HEK293 (cell line): ENCODE measurements at regions not wholly inside any gene's neighbourhood (a gene's known extent, or its start where the extent isn't known, plus 50 kb on each side); places are given as distances from the start of the nearest gene placed in this dataset.

ENCODE experiments used
- CTCF ChIA-PET: fragments of 350-600 bp; formaldehyde crosslinking; extraction: SDS; loops from one replicate; lab custom pipeline; 2021; ENCODE audit warnings: antibody characterized with exemption; lab: Yijun Ruan, JAX
- POLR2A ChIA-PET: fragments of 300-600 bp; formaldehyde crosslinking; extraction: SDS; loops from one replicate; lab custom pipeline; 2020; ENCODE audit warnings: antibody characterized with exemption, inconsistent platforms; lab: Yijun Ruan, JAX
- H3K27ac ChIP-seq: fragments of 200-500 bp; sonication (Bioruptor generic); 2 replicates; pipeline ENCODE4 v1.5.1; 2014; ENCODE audit warnings: low read depth, low read length, control low read depth, inconsistent platforms; ENCODE audit errors: extremely low read depth
- H3K36me3 ChIP-seq, 2 experiments: fragments of 200-500 bp in 1 of 2; sonication (Bioruptor generic) in 1 of 2; 1 replicate in 1 of 2; 2 replicates in 1 of 2; pipeline ENCODE4 v1.5.1; 2014 to 2017; ENCODE audit warnings: inconsistent platforms in 2 of 2, low read length in 2 of 2; ENCODE audit not compliant: control insufficient read depth in 2 of 2, insufficient read depth in 1 of 2
- H3K4me1 ChIP-seq: fragments of 200-500 bp; sonication (Bioruptor generic); 2 replicates; pipeline ENCODE4 v1.5.1; 2014; ENCODE audit warnings: mild to moderate bottlenecking, low read length, inconsistent platforms; ENCODE audit not compliant: control insufficient read depth, insufficient read depth
- H3K4me3 ChIP-seq: 2 replicates; pipeline ENCODE4 v1.5.1; 2011; ENCODE audit warnings: low read depth, mild to moderate bottlenecking, control low read depth, low read length, moderate library complexity
- H3K9me3 ChIP-seq: fragments of 200-500 bp; sonication (Bioruptor generic); 2 replicates; pipeline ENCODE4 v1.5.1; 2014; ENCODE audit warnings: low read depth, low read length, inconsistent platforms; ENCODE audit not compliant: control insufficient read depth, insufficient read depth
- BCL11A ChIP-seq: fragments of 450-650 bp; formaldehyde crosslinking; IDR thresholded peaks from 2 replicates; pipeline ENCODE4 v1.5.1; 2016; ENCODE audit warnings: low read depth, missing biosample characterization, missing genetic modification characterization
- GLIS1 ChIP-seq: fragments of 450-650 bp; formaldehyde crosslinking; IDR thresholded peaks from 2 replicates; pipeline ENCODE4 v1.5.1; 2016; ENCODE audit warnings: missing biosample characterization, missing genetic modification characterization
- KLF8 ChIP-seq: fragments of 450-650 bp; formaldehyde crosslinking; IDR thresholded peaks from 2 replicates; pipeline ENCODE4 v1.5.1; 2016; ENCODE audit warnings: missing biosample characterization, missing genetic modification characterization
- SETDB1 ChIP-seq: IDR thresholded peaks from one replicate; pipeline ENCODE4 v1.6.1; 2017; ENCODE audit warnings: mild to moderate bottlenecking, low read length, moderate library complexity, mixed read lengths; ENCODE audit not compliant: insufficient read length
- TRIM28 ChIP-seq: IDR thresholded peaks from 2 replicates; pipeline ENCODE4 v1.6.1; 2011; ENCODE audit warnings: low read length, control low read depth, borderline replicate concordance
- ZNF394 ChIP-seq: fragments of 450-650 bp; formaldehyde crosslinking; IDR thresholded peaks from 2 replicates; pipeline ENCODE4 v1.5.1; 2016; ENCODE audit warnings: missing biosample characterization, missing genetic modification characterization, mild to moderate bottlenecking, moderate library complexity, borderline replicate concordance
- ZNF473 ChIP-seq: fragments of 450-650 bp; formaldehyde crosslinking; IDR thresholded peaks from 2 replicates; pipeline ENCODE4 v1.5.1; 2017; ENCODE audit warnings: missing biosample characterization, missing genetic modification characterization
- ZNF561 ChIP-seq: fragments of 450-650 bp; IDR thresholded peaks from 2 replicates; pipeline ENCODE4 v1.5.1; 2018; ENCODE audit warnings: missing biosample characterization, missing genetic modification characterization, borderline replicate concordance
- ZNF624 ChIP-seq: fragments of 450-650 bp; formaldehyde crosslinking; IDR thresholded peaks from 2 replicates; pipeline ENCODE4 v1.5.1; 2017; ENCODE audit warnings: missing biosample characterization, missing genetic modification characterization
- ZNF670 ChIP-seq: fragments of 450-650 bp; formaldehyde crosslinking; IDR thresholded peaks from 2 replicates; pipeline ENCODE4 v1.5.1; 2016; ENCODE audit warnings: missing biosample characterization, missing genetic modification characterization, low read depth
- ZNF791 ChIP-seq: fragments of 450-650 bp; formaldehyde crosslinking; IDR thresholded peaks from 2 replicates; pipeline ENCODE4 v1.5.1; 2016; ENCODE audit warnings: missing biosample characterization, missing genetic modification characterization
- TF ChIP-seq, protein P1 (sequence below): fragments of 450-650 bp; formaldehyde crosslinking; IDR thresholded peaks from 2 replicates; pipeline ENCODE4 v1.5.1; 2016; ENCODE audit warnings: missing biosample characterization, missing genetic modification characterization
- TF ChIP-seq, protein P2 (sequence below): IDR thresholded peaks from 2 replicates; pipeline ENCODE4 v1.6.1; 2011; ENCODE audit warnings: mild to moderate bottlenecking, low read depth, low read length, borderline replicate concordance
- TF ChIP-seq, protein P3 (sequence below): fragments of 450-650 bp; formaldehyde crosslinking; IDR thresholded peaks from 2 replicates; pipeline ENCODE4 v1.5.1; 2016; ENCODE audit warnings: missing biosample characterization, missing genetic modification characterization, low read depth

DNA sequence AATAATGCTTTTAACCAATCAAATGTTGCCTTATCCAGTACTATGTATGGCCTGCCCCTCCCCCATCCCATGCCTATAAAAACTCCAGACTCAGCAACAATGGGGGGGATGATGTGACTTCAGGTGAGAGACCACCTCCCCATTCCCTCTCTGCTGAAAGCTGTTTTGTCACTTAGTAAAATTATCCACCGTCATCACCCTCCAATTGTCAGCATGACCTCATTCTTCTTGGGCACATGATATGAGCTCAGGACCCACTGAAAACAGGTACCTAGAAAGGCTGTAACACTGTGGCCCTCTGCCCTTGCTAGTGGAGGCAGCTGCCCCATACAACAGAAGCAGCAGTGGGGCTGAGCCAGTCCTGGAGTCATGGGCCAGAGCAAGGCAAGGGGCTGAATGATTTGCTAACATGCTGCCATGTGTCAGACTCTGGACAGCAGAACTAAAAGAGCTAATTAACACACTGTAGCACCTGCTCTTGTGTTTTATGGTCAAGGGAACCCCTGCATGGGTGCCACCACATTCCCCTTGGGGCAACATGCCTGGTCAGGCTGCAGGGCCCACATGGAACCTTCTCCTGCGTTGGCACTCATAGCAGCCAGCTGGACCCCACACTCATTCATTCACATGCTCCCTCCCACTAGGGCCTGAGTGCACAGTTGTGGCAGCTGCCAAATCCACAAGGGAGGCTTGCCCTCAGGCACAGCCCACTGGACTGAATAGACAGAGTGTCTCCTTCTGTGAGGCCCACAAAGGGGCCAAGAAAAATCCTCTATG, 722.2 kb upstream of the PCDH20 start:
- POLR2A ChIA-PET, result no interaction called here
- no peaks in the 10 kb centered on the region for H3K9me3 ChIP-seq
- no peaks in the 10 kb centered on the region for H3K4me1 ChIP-seq
- H3K27ac ChIP-seq, result no peak overlapping the region
- CTCF ChIA-PET, result no interaction called here
- no peak for TF ChIP-seq ZNF624 (tag by site-specific recombination)
- TF ChIP-seq TRIM28, result peak; percentile 96; the same call in 1 of the 2 replicates
- H3K36me3 ChIP-seq, result no peaks in the 10 kb centered on the region
- H3K4me3 ChIP-seq, result no peak overlapping the region

DNA sequence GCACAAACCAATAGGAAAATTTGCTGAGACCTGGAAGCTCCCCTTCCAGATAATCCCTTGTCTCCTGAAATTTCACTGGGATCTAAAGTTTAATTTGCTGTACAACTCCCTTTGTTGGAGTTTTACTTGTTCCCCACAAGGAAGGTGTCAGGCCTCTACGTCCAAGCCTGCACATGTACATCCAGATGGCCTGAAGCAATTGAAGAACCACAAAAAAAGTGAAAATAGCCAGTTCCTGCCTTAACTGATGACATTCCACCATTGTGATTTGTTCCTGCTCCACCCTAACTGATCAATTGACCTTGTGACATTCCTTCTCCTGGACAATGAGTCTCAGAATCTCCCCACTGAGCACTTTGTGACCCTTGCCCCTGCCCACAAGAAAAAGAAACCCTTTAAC, 716.0 kb upstream of the PCDH20 start:
- Histone ChIP-seq H3K4me1 (no peaks in the 10 kb centered on the region), H3K36me3 (no peaks in the 10 kb centered on the region), H3K27ac (no peak overlapping the region), H3K9me3 (no peaks in the 10 kb centered on the region), H3K4me3 (no peak overlapping the region)
- POLR2A ChIA-PET, result no interaction called here
- CTCF ChIA-PET, result interaction anchor here (0.7 kb wide), 1 partner anchor 784 kb away, joined by 3 read pairs; no protein-coding TSS in a partner anchor
- TF ChIP-seq SETDB1 (peak; percentile 90), TRIM28 (peak; percentile 98), ZNF670 (tag by site-specific recombination) (no peak)
- TF ChIP-seq, protein P1, sequence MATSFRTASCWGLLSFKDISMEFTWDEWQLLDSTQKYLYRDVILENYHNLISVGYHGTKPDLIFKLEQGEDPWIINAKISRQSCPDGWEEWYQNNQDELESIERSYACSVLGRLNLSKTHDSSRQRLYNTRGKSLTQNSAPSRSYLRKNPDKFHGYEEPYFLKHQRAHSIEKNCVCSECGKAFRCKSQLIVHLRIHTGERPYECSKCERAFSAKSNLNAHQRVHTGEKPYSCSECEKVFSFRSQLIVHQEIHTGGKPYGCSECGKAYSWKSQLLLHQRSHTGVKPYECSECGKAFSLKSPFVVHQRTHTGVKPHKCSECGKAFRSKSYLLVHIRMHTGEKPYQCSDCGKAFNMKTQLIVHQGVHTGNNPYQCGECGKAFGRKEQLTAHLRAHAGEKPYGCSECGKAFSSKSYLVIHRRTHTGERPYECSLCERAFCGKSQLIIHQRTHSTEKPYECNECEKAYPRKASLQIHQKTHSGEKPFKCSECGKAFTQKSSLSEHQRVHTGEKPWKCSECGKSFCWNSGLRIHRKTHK (tag by site-specific recombination), result no peak

DNA sequence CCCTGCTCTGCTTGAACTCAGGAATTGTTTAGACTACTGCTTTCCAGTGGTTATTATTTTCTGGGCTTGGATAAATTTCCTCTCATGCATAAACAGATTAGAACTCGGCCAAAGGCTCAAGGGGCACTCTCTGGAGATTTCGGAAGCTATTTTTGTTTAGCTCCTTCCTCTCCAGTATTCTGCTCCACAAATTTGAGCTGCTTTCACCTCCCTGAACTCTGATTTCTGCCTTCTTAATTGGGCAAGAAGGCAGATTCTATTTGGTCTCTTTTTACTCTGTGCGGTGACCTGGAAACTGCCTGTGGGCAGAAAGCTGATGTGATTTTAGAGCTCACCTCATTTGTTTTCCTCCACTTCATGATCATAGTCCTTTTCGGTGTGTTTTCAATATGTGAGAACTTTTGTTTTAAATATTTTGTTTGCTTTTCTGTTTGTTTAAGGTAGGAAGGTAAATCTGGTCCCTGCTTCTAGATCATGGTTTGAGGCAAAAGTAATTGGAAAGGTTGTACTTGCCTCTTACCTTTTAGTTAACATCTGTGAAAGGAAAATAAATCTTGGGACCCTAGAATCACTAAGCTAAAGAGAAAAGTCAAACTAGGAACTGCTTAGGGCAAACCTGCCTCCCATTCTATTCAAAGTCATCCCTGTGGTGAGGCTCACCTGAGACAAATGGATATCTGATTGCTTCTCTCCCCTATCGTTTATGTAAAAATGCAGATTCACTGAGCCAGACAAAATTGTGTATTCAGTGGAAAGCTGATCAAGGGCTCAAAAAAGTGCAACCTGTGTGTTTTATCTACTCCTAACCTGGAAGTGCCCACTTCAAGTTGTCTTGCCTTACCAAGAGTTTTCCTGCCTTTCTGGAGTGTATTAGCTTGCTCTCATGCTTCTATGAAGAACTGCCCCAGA, 714.7 kb upstream of the PCDH20 start:
- TF ChIP-seq GLIS1 (no peak), TRIM28 (peak; percentile 95; the same call in 1 of the 2 replicates), BCL11A (tag by site-specific recombination) (no peak), ZNF561 (no peak), ZNF473 (no peak), KLF8 (tag by site-specific recombination) (no peak), ZNF394 (tag by site-specific recombination) (no peak), ZNF791 (no peak)
- TF ChIP-seq, protein P2, sequence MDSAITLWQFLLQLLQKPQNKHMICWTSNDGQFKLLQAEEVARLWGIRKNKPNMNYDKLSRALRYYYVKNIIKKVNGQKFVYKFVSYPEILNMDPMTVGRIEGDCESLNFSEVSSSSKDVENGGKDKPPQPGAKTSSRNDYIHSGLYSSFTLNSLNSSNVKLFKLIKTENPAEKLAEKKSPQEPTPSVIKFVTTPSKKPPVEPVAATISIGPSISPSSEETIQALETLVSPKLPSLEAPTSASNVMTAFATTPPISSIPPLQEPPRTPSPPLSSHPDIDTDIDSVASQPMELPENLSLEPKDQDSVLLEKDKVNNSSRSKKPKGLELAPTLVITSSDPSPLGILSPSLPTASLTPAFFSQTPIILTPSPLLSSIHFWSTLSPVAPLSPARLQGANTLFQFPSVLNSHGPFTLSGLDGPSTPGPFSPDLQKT, result peak; percentile 10; the same call in 1 of the 2 replicates
- TF ChIP-seq, protein P3, sequence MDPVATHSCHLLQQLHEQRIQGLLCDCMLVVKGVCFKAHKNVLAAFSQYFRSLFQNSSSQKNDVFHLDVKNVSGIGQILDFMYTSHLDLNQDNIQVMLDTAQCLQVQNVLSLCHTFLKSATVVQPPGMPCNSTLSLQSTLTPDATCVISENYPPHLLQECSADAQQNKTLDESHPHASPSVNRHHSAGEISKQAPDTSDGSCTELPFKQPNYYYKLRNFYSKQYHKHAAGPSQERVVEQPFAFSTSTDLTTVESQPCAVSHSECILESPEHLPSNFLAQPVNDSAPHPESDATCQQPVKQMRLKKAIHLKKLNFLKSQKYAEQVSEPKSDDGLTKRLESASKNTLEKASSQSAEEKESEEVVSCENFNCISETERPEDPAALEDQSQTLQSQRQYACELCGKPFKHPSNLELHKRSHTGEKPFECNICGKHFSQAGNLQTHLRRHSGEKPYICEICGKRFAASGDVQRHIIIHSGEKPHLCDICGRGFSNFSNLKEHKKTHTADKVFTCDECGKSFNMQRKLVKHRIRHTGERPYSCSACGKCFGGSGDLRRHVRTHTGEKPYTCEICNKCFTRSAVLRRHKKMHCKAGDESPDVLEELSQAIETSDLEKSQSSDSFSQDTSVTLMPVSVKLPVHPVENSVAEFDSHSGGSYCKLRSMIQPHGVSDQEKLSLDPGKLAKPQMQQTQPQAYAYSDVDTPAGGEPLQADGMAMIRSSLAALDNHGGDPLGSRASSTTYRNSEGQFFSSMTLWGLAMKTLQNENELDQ (tag by site-specific recombination), result no peak
- H3K27ac ChIP-seq, result no peak overlapping the region
- no peaks in the 10 kb centered on the region for H3K36me3 ChIP-seq
- POLR2A ChIA-PET, result no interaction called here
- H3K4me1 ChIP-seq, result no peaks in the 10 kb centered on the region
- no peaks in the 10 kb centered on the region for H3K9me3 ChIP-seq
- no peak overlapping the region for H3K4me3 ChIP-seq
- CTCF ChIA-PET, result interaction anchor here (1.1 kb wide), 1 partner anchor 11 kb away, joined by 4 read pairs; no protein-coding TSS in a partner anchor
